ENCODE measurements at regions not wholly inside any gene's neighbourhood (a gene's known extent, or its start where the extent isn't known, plus 50 kb on each side); places are given as distances from the start of the nearest gene placed in this dataset.

DNA sequence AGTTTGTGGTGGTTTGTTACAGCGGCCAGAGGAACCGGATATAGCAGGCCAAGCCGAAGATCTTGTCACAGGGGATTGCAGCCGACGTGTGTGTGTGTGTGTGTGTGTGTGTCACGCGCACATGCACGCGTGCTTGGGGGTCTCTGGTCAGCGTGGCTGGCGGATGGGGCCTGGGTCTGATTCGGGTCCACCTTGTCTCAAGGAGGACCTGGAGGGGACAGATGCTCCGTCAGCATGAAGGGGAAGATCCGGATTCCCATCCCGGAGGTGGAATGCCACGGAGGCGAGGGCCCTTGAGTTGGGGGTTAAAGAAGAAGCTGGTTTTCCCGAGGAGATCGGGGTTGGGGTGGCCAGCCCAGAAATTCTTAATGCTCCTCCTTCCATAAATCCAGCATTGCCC lies 1237.8 kb downstream of the BRD1 start:
- TF ChIP-seq CTCF (conservative IDR thresholded peaks at IDR 0.05; ENCODE audit: low read depth, low read length) (no peak), EZH2 (IDR thresholded peaks at IDR 0.05; ENCODE audit: low read length, unreplicated experiment) (no peak)

Measured in PC-3 (cell line).